A673 (cell line): ENCODE measurements at regions not wholly inside any gene's neighbourhood (a gene's known extent, or its start where the extent isn't known, plus 50 kb on each side); places are given as distances from the start of the nearest gene placed in this dataset.

Experiments used
- BruUV-seq: library from RNA; stranded (reverse); fragments of 400-500 nt; replicated peaks from 2 replicates; lab custom pipeline; 2021; lab: Mats Ljungman, UMichigan
- CTCF ChIA-PET: fragments of 300-600 bp; sonication (Branson Sonifier 250); formaldehyde crosslinking; loops from one replicate; lab custom pipeline; 2022; ENCODE audit warnings: antibody characterized with exemption; lab: Charles Lee
- POLR2A ChIA-PET: fragments of 300-600 bp; sonication (Branson Sonifier 250); formaldehyde crosslinking; loops from one replicate; lab custom pipeline; 2022; ENCODE audit warnings: antibody characterized with exemption; ENCODE audit not compliant: low non-redundant PET; lab: Charles Lee
- DNase-seq: peaks from one replicate; pipeline ENCODE4 v3.0.0-alpha.2; 2015; ENCODE audit warnings: low spot score
- H3K27ac ChIP-seq: fragments of 200-600 bp; sonication (generic); 2 replicates; pipeline ENCODE4 v1.5.1; 2016; ENCODE audit warnings: mixed run types, low read depth, mild to moderate bottlenecking, mixed read lengths, antibody characterized with exemption, low read length; ENCODE audit not compliant: poor library complexity, severe bottlenecking
- H3K27me3 ChIP-seq: fragments of 200-600 bp; sonication (generic); replicated peaks from 2 replicates; pipeline ENCODE4 v1.6.1; 2017; ENCODE audit warnings: mixed run types, low read depth, mild to moderate bottlenecking, mixed read lengths, antibody characterized with exemption, low read length; ENCODE audit not compliant: insufficient read depth, poor library complexity
- H3K36me3 ChIP-seq: fragments of 200-600 bp; sonication (generic); 2 replicates; pipeline ENCODE4 v1.6.1; 2016; ENCODE audit warnings: mixed run types, mild to moderate bottlenecking, mixed read lengths, antibody characterized with exemption, low read length; ENCODE audit not compliant: insufficient read depth, poor library complexity, severe bottlenecking
- H3K4me1 ChIP-seq: fragments of 200-600 bp; sonication (generic); 2 replicates; pipeline ENCODE4 v1.6.1; 2017; ENCODE audit warnings: mixed run types, mild to moderate bottlenecking, mixed read lengths, antibody characterized with exemption, low read length; ENCODE audit not compliant: insufficient read depth, poor library complexity, severe bottlenecking
- H3K4me3 ChIP-seq: fragments of 200-600 bp; sonication (generic); 2 replicates; pipeline ENCODE4 v1.5.1; 2016; ENCODE audit warnings: low read depth, mixed run types, mild to moderate bottlenecking, mixed read lengths, low read length; ENCODE audit not compliant: poor library complexity, severe bottlenecking
- H3K9me3 ChIP-seq: fragments of 200-600 bp; sonication (generic); 2 replicates; pipeline ENCODE4 v1.6.1; 2016; ENCODE audit warnings: mixed run types, low read depth, mild to moderate bottlenecking, mixed read lengths, antibody characterized with exemption, low read length; ENCODE audit not compliant: poor library complexity, severe bottlenecking
- CTCF ChIP-seq: fragments of 300-800, 200-600 bp; sonication (generic); conservative IDR thresholded peaks from 2 replicates; pipeline ENCODE4 v1.5.1; 2017; ENCODE audit warnings: low read depth, mild to moderate bottlenecking, antibody characterized with exemption, low read length, moderate library complexity, mixed read lengths
- EZH2 ChIP-seq: fragments of 200-600 bp; sonication (generic); IDR thresholded peaks from 2 replicates; pipeline ENCODE4 v1.6.1; 2017; ENCODE audit warnings: borderline replicate concordance, low read depth, mild to moderate bottlenecking, mixed read lengths, antibody characterized with exemption, low read length; ENCODE audit not compliant: poor library complexity, severe bottlenecking
- intact Hi-C: fragments of 100-400 bp; cut with micrococcal nuclease; formaldehyde crosslinking; loops from one replicate; pipeline ENCODE4 v1.10.0; 2022; ENCODE audit not compliant: unreplicated experiment

GRCh38 chr1:55777545-55777944 is 562.4 kb upstream of the USP24 start:
- BruUV-seq: no TSS peak
- no peaks in the 10 kb centered on the region for H3K36me3 ChIP-seq
- H3K9me3 ChIP-seq: no peaks in the 10 kb centered on the region
- H3K4me3 ChIP-seq: no peak overlapping the region
- intact Hi-C loops: no loop called here
- DNase-seq: no peak
- ChIA-PET CTCF (no interaction called here), POLR2A (no interaction called here)
- H3K27ac ChIP-seq: no peak overlapping the region
- TF ChIP-seq CTCF (no peak), EZH2 (no peak)
- H3K4me1 ChIP-seq: no peaks in the 10 kb centered on the region
- no peaks in the 10 kb centered on the region for H3K27me3 ChIP-seq

- Histone ChIP-seq H3K9me3 (no peaks in the 10 kb centered on the region), H3K4me3 (no peak overlapping the region), H3K27me3 (no peaks in the 10 kb centered on the region), H3K4me1 (no peaks in the 10 kb centered on the region), H3K36me3 (no peaks in the 10 kb centered on the region), H3K27ac (no peak overlapping the region)
- no TSS peak for BruUV-seq
- ChIA-PET CTCF (no interaction called here), POLR2A (no interaction called here)
- intact Hi-C loops: no loop called here
- DNase-seq: no peak
- TF ChIP-seq CTCF: no peak
- no peak for TF ChIP-seq EZH2
Measured at GRCh38 chr1:55775007-55775406, 559.8 kb upstream of the USP24 start.

GRCh38 chr1:55774446-55774845 is 559.3 kb upstream of the USP24 start:
- ChIA-PET CTCF (no interaction called here), POLR2A (no interaction called here)
- Histone ChIP-seq H3K4me3 (no peak overlapping the region), H3K36me3 (no peaks in the 10 kb centered on the region), H3K27ac (no peak overlapping the region), H3K4me1 (no peaks in the 10 kb centered on the region), H3K27me3 (no peaks in the 10 kb centered on the region), H3K9me3 (no peaks in the 10 kb centered on the region)
- no TSS peak for BruUV-seq
- no peak for DNase-seq
- TF ChIP-seq EZH2 (no peak), CTCF (no peak)
- intact Hi-C loops: no loop called here
